SIG-M5 (cell line): ENCODE measurements at regions not wholly inside any gene's neighbourhood (a gene's known extent, or its start where the extent isn't known, plus 50 kb on each side); places are given as distances from the start of the nearest gene placed in this dataset.
"Not testable (repeated sequence)": the region's sequence is repeated elsewhere in the genome, so short reads cannot be mapped to it uniquely, and the experiment has no call there.

Experiments
- DNase-seq: peaks from one replicate; lab custom pipeline; 2025; lab: John Stamatoyannopoulos, UW

DNA sequence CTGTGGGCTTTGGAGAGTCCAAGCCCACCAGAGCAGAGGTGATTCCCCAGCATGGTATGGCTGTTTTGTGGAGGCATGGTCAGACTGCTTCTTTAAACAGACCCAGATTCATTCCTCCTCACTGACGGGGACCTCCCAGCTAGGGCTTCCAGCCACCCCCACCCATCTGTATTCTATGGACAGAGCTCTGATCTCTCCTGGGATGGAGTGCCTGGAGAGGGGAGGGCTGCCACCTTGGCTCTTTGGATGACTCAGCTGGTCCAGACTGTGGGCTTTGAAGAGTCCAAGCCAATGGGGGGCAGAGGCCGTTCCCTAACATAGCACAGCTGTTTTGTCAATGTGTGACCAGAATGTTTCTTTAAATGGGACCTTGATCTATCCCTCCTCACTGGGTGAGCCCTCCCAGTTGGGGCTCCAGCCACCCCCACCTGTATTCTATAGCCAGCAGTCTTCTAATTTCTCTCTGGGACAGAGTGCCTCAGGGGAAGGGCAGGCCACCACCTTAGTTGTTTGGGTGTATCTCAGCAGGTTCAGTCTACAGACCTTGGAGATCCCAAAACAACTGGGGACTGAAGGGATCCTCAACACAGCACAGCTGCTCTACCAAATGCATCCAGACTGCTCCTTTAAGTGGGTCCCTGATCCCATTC lies 122.0 kb upstream of the OSTN start:
- DNase-seq: no peak

- no peak for DNase-seq
Observed at GRCh38 chr3:191074511-191074910, 124.5 kb upstream of the OSTN start.

- no peak for DNase-seq
Observed at GRCh38 chr3:191070762-191071403, 128.2 kb upstream of the OSTN start.

DNA sequence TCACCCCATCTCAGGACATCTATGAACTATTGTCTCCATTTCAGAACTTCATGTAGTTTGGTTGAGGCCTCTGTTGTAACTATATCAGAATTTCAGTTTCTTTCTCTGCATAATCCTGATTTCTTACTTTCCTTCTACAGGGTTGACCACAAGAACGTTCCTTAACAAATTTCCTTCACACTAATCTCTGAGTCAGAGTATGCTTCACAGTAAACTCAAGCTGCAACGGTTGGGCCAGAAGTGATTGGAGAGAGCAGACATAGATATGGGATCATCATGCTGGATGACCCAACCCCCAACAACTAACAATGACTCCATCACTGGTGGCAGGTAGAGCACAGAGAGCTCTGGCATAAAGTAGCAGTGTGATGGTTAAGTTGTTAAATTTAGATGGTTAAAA lies 128.8 kb upstream of the OSTN start:
- DNase-seq: no peak

- no peak for DNase-seq
Observed at GRCh38 chr3:191068946-191069813, 129.9 kb upstream of the OSTN start.

DNA sequence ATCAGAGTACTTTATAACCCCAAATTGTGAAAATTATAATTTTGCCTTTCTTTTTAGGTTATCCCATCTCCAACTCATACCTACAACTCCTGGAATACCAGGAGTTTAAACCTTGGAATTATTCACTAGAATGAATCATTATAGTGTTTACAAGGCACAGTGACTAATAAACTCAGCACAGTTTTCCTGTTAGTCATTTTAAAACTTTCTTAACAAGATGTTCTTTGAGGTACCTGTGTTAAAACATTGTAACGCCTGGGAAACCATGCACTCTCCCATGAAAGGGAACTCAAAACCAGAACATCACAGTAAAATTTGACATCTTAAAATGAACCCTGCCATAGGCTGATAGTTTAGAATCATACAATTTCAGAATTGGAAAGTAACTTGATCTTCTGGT lies 132.4 kb upstream of the OSTN start:
- DNase-seq: no peak

DNA sequence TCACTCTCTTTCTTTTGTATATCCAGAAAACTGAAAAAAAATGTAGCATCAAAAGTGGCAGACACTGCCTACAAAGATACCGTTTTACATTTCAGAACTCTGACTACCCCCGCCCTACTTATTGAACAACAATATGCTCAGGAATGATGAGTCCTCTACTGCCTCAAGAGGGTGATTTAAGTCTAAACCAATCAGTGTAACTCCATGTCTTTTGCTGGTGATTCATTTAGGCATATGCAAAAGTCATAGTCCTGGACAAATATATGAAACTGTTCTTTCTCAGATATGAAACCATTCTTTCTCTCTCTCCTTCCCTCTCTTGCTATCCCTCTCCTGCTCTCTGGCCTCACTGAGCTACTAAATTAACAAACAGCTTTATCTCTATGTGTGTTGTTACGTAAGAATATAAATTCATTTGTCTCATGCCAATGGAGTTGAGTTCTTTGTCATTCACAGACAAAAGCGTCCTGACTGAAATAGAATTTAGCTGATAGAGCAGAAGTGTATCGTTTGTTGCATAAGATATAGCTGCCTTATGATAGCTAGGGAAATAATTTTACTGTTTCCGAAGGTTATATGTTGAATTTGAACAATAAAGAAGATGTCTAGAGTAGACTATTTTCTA lies 133.7 kb upstream of the OSTN start:
- no peak for DNase-seq

DNA sequence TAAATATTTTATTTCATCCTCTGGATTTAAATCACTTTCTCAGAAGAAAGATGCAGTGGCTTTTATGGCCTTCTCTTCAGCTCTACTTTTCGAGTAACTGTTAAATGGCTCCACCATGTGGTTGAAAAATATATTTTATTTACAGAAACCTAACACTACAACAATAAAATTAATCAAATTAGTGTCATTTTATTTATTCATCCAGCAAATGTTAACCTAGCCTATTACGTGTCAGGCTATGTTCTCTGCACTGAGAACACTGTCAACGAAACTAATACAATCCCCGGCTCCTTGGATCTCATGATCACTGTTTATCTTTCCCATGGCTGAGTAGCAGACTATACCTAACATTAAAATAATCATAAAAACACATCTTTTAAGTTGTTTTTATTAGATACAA lies 148.0 kb upstream of the OSTN start:
- DNase-seq: no peak

DNA sequence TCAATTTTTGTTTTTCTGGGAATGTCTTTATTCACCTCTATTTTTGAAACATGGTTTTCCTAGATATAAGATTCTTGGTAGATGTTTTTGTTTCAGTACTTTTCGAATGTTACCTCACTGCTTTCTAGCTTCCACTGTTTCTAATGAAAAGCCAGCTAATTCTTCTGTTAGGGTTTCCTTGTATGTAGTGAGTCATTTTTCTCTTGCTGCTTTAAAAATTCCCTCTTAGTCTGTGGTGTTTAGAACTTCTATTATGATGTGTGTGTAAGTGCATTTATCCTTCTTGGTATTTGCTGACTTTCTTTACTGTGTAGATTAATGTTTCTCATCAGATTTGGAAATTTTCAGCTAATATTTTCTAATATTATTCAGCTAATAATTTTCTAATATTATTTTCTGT lies 151.1 kb upstream of the OSTN start:
- DNase-seq: no peak

DNA sequence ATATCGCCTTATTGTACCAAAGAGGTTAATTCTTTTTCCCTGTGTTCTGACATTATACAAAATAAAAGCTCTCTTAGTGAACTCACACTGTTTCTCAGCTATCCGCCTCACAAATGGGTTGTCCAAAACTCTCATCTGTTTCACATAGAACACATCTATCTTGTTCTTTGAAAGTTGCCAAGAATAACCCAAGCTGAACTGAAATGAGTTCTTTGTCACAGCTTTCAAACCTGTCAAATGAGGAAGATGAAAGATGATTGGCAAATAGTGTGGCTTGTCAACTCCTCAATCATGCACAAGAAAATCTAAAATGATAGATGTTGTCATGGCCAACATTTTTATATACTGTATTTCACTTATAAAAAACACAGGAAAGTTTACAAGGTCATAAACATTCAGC lies 168.1 kb upstream of the OSTN start:
- DNase-seq: no peak

- DNase-seq: no peak
Observed at GRCh38 chr3:191030491-191030890, 168.0 kb upstream of the GMNC start.

GRCh38 chr3:191026746-191027145 lies 164.3 kb upstream of the GMNC start:
- DNase-seq: no peak

- no peak for DNase-seq
Observed at GRCh38 chr3:191020730-191021396, 158.4 kb upstream of the GMNC start.

DNA sequence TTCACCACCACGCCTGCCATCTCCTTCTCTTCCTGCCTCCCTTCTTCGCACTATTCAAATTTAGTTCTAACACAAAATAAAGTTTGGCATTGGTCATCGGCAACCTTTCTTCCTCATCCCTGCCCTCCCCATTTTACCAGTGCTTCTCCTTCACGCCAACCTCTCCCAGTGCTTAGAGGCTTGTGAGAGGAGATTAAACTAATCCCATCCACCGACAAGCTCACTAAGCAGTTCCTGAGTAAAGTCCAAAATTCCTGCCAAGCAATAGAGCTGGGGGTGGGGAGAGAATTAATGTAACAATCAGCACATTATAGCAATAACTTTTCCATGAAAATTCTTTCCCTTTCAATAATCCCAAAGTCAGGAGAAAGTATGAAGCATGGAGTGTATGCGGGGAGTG lies 157.4 kb upstream of the GMNC start:
- no peak for DNase-seq

DNA sequence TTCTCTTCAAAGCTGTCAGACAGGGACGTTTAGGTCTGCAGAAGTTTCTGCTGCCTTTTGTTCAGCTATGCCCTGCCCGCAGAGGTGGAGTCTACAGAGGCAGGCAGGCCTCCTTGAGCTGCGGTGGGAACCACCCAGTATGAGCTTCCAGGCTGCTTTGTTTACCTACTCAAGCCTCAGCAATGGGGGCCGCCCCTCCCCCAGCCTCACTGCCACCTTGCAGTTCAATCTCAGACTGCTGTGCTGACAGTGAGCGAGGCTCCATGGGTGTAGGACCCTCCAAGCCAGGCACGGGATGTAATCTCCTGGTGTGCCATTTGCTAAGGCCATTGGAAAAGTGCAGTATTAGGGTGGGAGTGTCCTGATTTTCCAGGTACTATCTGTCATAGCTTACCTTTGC lies 153.5 kb upstream of the GMNC start:
- DNase-seq: not testable (repeated sequence)

GRCh38 chr3:191008074-191008473 lies 145.6 kb upstream of the GMNC start:
- DNase-seq: no peak

- DNase-seq: no peak
Observed at GRCh38 chr3:191005790-191006189, 143.3 kb upstream of the GMNC start.

DNA sequence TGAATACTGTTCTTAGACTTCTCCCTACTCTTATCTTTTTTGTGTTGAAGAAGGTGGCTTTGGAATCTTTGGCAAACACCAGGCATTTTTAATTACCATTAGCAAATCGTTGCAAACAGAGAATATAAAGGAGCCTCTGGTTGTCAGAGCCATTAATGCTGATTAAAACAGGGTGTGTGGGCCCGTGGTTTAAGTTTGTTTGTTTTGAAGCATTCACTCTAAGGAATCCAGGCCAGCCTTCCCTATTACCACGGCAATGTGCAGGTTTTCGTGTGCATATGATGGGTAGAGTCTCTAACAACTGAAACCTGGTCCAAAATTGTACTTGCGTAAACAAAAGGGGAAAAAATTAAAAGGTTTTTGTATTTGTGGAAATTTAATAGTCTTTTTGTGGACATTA lies 141.2 kb upstream of the GMNC start:
- no peak for DNase-seq

DNA sequence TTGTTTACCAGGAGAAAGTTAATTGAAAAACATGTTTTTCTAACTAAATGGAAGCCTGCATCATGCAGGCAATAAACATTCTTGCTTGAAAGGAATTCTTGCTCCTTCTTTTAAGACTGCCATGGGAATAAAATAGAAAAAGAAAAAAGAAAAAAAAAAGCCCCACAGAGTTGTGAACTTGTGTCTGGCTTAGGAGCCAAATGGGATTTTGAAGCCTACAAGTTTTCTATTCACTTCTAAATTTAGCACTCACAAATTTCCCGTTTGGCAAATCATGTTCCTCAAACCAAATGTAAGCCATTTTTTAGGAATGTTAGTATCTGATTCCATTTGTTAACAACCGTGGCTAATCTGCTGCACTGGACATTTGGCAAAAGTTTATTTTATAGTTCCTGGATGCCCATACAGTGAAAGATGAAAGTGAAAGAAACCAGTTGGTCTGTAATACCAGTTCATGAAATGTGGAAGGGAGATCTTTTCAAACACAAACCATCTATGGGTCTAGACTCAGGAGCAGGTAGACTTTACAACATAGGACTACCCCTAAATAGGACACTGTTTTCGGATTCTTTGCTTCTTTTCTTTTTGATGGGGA lies 133.8 kb upstream of the GMNC start:
- DNase-seq: no peak

DNA sequence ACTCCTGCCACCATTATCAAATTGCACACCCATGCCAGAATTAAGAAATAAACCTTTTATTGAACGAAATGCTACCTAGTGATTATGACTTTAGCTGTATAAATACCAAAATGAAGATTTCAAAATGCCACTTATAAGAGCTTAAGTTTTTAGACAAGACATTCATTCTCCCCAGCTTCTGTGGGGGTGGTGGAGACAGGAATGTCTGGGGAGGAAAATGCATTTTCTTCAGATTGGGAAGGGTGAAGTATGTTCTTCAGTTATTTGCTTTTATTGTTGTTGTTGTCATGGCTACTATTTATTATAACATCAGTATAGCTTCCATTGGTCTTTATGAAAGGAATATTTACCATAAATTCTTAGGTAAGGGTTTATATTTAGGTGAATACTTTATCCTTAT lies 132.7 kb upstream of the GMNC start:
- DNase-seq: no peak

DNA sequence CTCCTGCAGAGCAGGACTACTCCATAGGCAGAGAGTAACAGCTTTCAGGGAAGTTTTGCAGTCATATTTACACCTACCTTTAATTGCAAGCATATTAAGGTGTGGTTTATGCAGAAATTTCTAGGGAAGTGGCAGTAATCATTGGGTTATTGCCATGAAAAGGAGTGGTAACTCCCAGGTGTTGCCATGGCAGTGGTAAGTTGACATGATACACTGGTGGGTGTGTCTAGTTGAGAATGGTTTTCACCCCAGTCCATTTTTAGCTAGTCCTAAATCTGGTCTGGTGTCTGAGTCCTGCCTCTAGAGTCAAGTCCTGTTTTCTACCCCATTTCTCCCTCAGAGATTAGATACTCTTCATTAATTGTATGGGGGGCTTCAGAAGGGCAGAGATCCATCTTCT lies 128.4 kb upstream of the GMNC start:
- no peak for DNase-seq

DNA sequence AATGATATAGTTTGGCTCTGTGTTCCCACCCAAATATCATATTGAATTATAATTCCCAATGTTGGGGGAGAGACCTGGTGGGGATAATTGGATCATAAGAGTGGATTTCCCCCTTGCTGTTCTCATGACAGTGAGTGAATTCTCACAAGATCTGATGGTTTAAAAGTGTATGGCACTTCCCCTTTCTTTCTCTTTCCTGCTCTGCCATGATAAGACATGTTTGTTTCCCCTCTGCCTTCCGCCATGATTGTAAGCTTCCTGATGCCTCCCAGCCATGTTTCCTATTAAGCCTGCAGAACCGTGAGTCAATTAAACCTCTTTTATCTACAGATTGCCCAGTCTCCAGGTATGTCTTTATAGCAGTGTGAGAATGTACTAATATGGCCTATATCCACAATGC lies 126.7 kb upstream of the GMNC start:
- no peak for DNase-seq
